Keratinocyte (primary cell): ENCODE measurements at regions not wholly inside any gene's neighbourhood (a gene's known extent, or its start where the extent isn't known, plus 50 kb on each side); places are given as distances from the start of the nearest gene placed in this dataset.

Source experiments
- DNase-seq: peaks from one replicate; pipeline ENCODE4 v3.0.0-alpha.2; 2011; ENCODE audit warnings: low read depth, missing footprints, low spot score
- FAIRE-seq: peaks from 2 replicates; lab custom pipeline; 2011; peaks lifted over from hg19 to GRCh38; lab: Jason Lieb, UNC
- H2AFZ ChIP-seq: 2 replicates; pipeline ENCODE4 v1.6.0; 2012; ENCODE audit warnings: low read length, control low read depth, inconsistent platforms; ENCODE audit not compliant: control insufficient read depth
- H3K27ac ChIP-seq: 2 replicates; pipeline ENCODE4 v1.5.1; 2011; ENCODE audit warnings: low read length; ENCODE audit not compliant: control insufficient read depth, insufficient read depth
- H3K27me3 ChIP-seq: 3 replicates; pipeline ENCODE4 v1.6.0; 2011; ENCODE audit warnings: low read length; ENCODE audit not compliant: control insufficient read depth, insufficient read depth; ENCODE audit errors: extremely low read depth
- H3K36me3 ChIP-seq, 2 experiments: 2 replicates in 1 of 2; 3 replicates in 1 of 2; pipeline ENCODE4 v1.5.1; 2011; ENCODE audit warnings: low read length in 2 of 2, mild to moderate bottlenecking in 1 of 2; ENCODE audit not compliant: control insufficient read depth in 2 of 2, insufficient read depth in 2 of 2; ENCODE audit errors: extremely low read depth in 1 of 2
- H3K4me1 ChIP-seq: 3 replicates; pipeline ENCODE4 v1.5.1; 2011; ENCODE audit warnings: low read length; ENCODE audit not compliant: control insufficient read depth, insufficient read depth; ENCODE audit errors: extremely low read depth
- H3K4me2 ChIP-seq: 3 replicates; pipeline ENCODE4 v1.6.0; 2011; ENCODE audit warnings: low read depth, low read length; ENCODE audit not compliant: control insufficient read depth, insufficient read depth; ENCODE audit errors: extremely low read depth
- H3K4me3 ChIP-seq, 3 experiments: fragments of 200-600 bp in 1 of 3; sonication (generic) in 1 of 3; 2 replicates in 2 of 3; 3 replicates in 1 of 3; pipeline ENCODE4 v1.5.1; 2011 to 2016; ENCODE audit warnings: low read length in 3 of 3, mild to moderate bottlenecking in 3 of 3, control low read depth in 2 of 3, inconsistent platforms in 1 of 3, low read depth in 1 of 3, mixed read lengths in 1 of 3, mixed run types in 1 of 3, moderate library complexity in 1 of 3; ENCODE audit not compliant: control insufficient read depth in 2 of 3, insufficient read depth in 2 of 3; ENCODE audit errors: extremely low read depth in 1 of 3
- H3K79me2 ChIP-seq: 2 replicates; pipeline ENCODE4 v1.6.0; 2012; ENCODE audit warnings: low read length; ENCODE audit not compliant: control insufficient read depth, insufficient read depth
- H3K9ac ChIP-seq: 3 replicates; pipeline ENCODE4 v1.6.0; 2011; ENCODE audit warnings: low read length; ENCODE audit not compliant: control insufficient read depth, insufficient read depth; ENCODE audit errors: extremely low read depth
- H3K9me1 ChIP-seq: 3 replicates; pipeline ENCODE4 v1.6.0; 2011; ENCODE audit warnings: low read length; ENCODE audit not compliant: control insufficient read depth, insufficient read depth; ENCODE audit errors: extremely low read depth
- H3K9me3 ChIP-seq: 2 replicates; pipeline ENCODE4 v1.5.1; 2012; ENCODE audit warnings: low read depth, low read length; ENCODE audit not compliant: control insufficient read depth
- H4K20me1 ChIP-seq: 3 replicates; pipeline ENCODE4 v1.6.0; 2011; ENCODE audit warnings: low read length; ENCODE audit not compliant: control insufficient read depth, insufficient read depth; ENCODE audit errors: extremely low read depth
- EZH2 ChIP-seq: IDR thresholded peaks from one replicate; pipeline ENCODE4 v1.6.1; 2012; ENCODE audit warnings: inconsistent platforms, mild to moderate bottlenecking, low read length, moderate library complexity
- dilution Hi-C: fragments of 300-500 bp; cut with MboI; formaldehyde crosslinking; loops from one replicate; pipeline ENCODE4 v1.7.0; 2020; ENCODE audit warnings: low sequenced_read_pairs; ENCODE audit not compliant: extremely low pct_ligation_motif_present
- TF ChIP-seq, protein P1 (sequence below), 3 experiments: IDR thresholded peaks in 1 of 3; conservative IDR thresholded peaks in 1 of 3; optimal IDR thresholded peaks in 1 of 3; 2 replicates in 2 of 3; 3 replicates in 1 of 3; pipeline versions ENCODE3 to v1.5.1; 2011; ENCODE audit warnings: low read length in 3 of 3, mild to moderate bottlenecking in 3 of 3, moderate library complexity in 2 of 3, control low read depth in 1 of 3, inconsistent platforms in 1 of 3; ENCODE audit not compliant: insufficient read depth in 2 of 3; ENCODE audit errors: extremely low read depth in 1 of 3

DNA sequence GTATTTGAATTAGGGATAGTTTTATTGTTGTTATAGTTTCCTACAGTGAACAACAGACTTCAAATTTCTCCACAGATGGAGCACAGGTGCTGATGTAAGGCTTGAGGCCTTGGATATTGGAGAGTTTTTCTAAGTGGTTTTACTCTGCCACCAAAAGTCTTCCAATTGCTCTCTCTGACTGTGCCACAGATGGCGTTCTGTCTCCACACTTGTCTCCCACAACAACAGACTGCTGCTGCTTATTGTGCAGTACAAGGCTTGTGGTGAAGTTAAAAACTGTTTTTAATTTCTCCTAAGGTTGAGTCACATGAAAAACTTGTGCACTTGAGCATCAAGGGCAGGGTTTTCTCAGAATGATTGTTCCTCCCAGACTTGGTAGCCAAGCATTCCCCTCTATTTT, 460.9 kb upstream of the KHDRBS2 start:
- dilution Hi-C loops: no loop called here
- Histone ChIP-seq H2AFZ (no peak overlapping the region), H3K4me1 (no peaks in the 10 kb centered on the region), H3K27me3 (no peaks in the 10 kb centered on the region), H3K36me3 (no peaks in the 10 kb centered on the region), H3K9me3 (no peaks in the 10 kb centered on the region), H3K9ac (no peak overlapping the region), H3K4me3 (no peak overlapping the region), H3K4me2 (no peak overlapping the region), H3K27ac (no peak overlapping the region), H4K20me1 (no peaks in the 10 kb centered on the region), H3K9me1 (no peaks in the 10 kb centered on the region), H3K79me2 (no peaks in the 10 kb centered on the region)
- DNase-seq (no peak), FAIRE-seq (no peak)
- TF ChIP-seq, protein P1, sequence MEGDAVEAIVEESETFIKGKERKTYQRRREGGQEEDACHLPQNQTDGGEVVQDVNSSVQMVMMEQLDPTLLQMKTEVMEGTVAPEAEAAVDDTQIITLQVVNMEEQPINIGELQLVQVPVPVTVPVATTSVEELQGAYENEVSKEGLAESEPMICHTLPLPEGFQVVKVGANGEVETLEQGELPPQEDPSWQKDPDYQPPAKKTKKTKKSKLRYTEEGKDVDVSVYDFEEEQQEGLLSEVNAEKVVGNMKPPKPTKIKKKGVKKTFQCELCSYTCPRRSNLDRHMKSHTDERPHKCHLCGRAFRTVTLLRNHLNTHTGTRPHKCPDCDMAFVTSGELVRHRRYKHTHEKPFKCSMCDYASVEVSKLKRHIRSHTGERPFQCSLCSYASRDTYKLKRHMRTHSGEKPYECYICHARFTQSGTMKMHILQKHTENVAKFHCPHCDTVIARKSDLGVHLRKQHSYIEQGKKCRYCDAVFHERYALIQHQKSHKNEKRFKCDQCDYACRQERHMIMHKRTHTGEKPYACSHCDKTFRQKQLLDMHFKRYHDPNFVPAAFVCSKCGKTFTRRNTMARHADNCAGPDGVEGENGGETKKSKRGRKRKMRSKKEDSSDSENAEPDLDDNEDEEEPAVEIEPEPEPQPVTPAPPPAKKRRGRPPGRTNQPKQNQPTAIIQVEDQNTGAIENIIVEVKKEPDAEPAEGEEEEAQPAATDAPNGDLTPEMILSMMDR (optimal IDR thresholded peaks at IDR 0.05 in 1 of 3, IDR thresholded peaks at IDR 0.05 in 1 of 3, conservative IDR thresholded peaks at IDR 0.05 in 1 of 3; ENCODE audit: extremely low read depth in 1 of 3, insufficient read depth in 2 of 3, low read length in 3 of 3): no peak
- TF ChIP-seq EZH2: no peak

GRCh38 chr6:62746161-62746560, 460.1 kb upstream of the KHDRBS2 start:
- H3K79me2 ChIP-seq: no peaks in the 10 kb centered on the region
- no peaks in the 10 kb centered on the region for H3K9me1 ChIP-seq
- DNase-seq (no peak), FAIRE-seq (no peak)
- no peak overlapping the region for H3K4me2 ChIP-seq
- H3K27me3 ChIP-seq: no peaks in the 10 kb centered on the region
- H3K36me3 ChIP-seq: no peaks in the 10 kb centered on the region
- no peak for TF ChIP-seq EZH2
- TF ChIP-seq, protein P1 (optimal IDR thresholded peaks at IDR 0.05 in 1 of 3, IDR thresholded peaks at IDR 0.05 in 1 of 3, conservative IDR thresholded peaks at IDR 0.05 in 1 of 3; ENCODE audit: extremely low read depth in 1 of 3, insufficient read depth in 2 of 3, low read length in 3 of 3): no peak
- dilution Hi-C loops: no loop called here
- no peak overlapping the region for H3K9ac ChIP-seq
- H3K27ac ChIP-seq: no peak overlapping the region
- H3K9me3 ChIP-seq: no peaks in the 10 kb centered on the region
- H3K4me1 ChIP-seq: no peaks in the 10 kb centered on the region
- H2AFZ ChIP-seq: no peak overlapping the region
- no peak overlapping the region for H3K4me3 ChIP-seq
- H4K20me1 ChIP-seq: no peaks in the 10 kb centered on the region
